ENCODE measurements at regions not wholly inside any gene's neighbourhood (a gene's known extent, or its start where the extent isn't known, plus 50 kb on each side); places are given as distances from the start of the nearest gene placed in this dataset.

GRCh38 chr2:235347691-235348090 lies 146.2 kb upstream of the AGAP1 start:
- Mint-ChIP-seq H3K9me3 (no peaks in the 10 kb centered on the region), H3K27ac (no peak overlapping the region), H3K4me1 (ENCODE audit: low read depth) (no peaks in the 10 kb centered on the region), H3K36me3 (no peaks in the 10 kb centered on the region), H3K4me3 (no peak overlapping the region), H3K27me3 (peaks cover 23% of the 10 kb centered on the region)
- intact Hi-C loops (cut with micrococcal nuclease) = no loop called here
- ChIA-PET POLR2A (no interaction called here), CTCF (no interaction called here)
- no peak for DNase-seq

- Mint-ChIP-seq H3K4me1 (ENCODE audit: low read depth) (no peaks in the 10 kb centered on the region), H3K27me3 (peaks cover 23% of the 10 kb centered on the region), H3K4me3 (no peak overlapping the region), H3K9me3 (no peaks in the 10 kb centered on the region), H3K36me3 (no peaks in the 10 kb centered on the region), H3K27ac (no peak overlapping the region)
- DNase-seq = no peak
- ChIA-PET POLR2A (no interaction called here), CTCF (no interaction called here)
- intact Hi-C loops (cut with micrococcal nuclease) = no loop called here
These were observed 145.5 kb upstream of the AGAP1 start for GRCh38 chr2:235348329-235348728.

GRCh38 chr2:235350234-235350633 lies 143.6 kb upstream of the AGAP1 start:
- H3K36me3 Mint-ChIP-seq = no peaks in the 10 kb centered on the region
- no peak overlapping the region for H3K27ac Mint-ChIP-seq
- ChIA-PET POLR2A (no interaction called here), CTCF (no interaction called here)
- H3K9me3 Mint-ChIP-seq = no peaks in the 10 kb centered on the region
- DNase-seq = no peak
- intact Hi-C loops (cut with micrococcal nuclease) = no loop called here
- H3K4me3 Mint-ChIP-seq = no peak overlapping the region
- peaks cover 25% of the 10 kb centered on the region for H3K27me3 Mint-ChIP-seq
- no peaks in the 10 kb centered on the region for H3K4me1 Mint-ChIP-seq (ENCODE audit: low read depth)

- H3K9me3 Mint-ChIP-seq = no peaks in the 10 kb centered on the region
- DNase-seq = no peak
- H3K36me3 Mint-ChIP-seq = no peaks in the 10 kb centered on the region
- H3K4me1 Mint-ChIP-seq (ENCODE audit: low read depth) = no peaks in the 10 kb centered on the region
- no peak overlapping the region for H3K4me3 Mint-ChIP-seq
- H3K27ac Mint-ChIP-seq = no peak overlapping the region
- intact Hi-C loops (cut with micrococcal nuclease) = no loop called here
- ChIA-PET CTCF (no interaction called here), POLR2A (no interaction called here)
- peaks cover 19% of the 10 kb centered on the region for H3K27me3 Mint-ChIP-seq
These were observed 141.3 kb upstream of the AGAP1 start for GRCh38 chr2:235352541-235352940.

GRCh38 chr2:235357881-235358280 lies 136.0 kb upstream of the AGAP1 start:
- H3K4me1 Mint-ChIP-seq (ENCODE audit: low read depth) = no peaks in the 10 kb centered on the region
- ChIA-PET CTCF (no interaction called here), POLR2A (no interaction called here)
- H3K36me3 Mint-ChIP-seq = no peaks in the 10 kb centered on the region
- H3K9me3 Mint-ChIP-seq = no peaks in the 10 kb centered on the region
- intact Hi-C loops (cut with micrococcal nuclease) = no loop called here
- H3K4me3 Mint-ChIP-seq = no peak overlapping the region
- DNase-seq = no peak
- H3K27ac Mint-ChIP-seq = no peak overlapping the region
- peaks cover 2% of the 10 kb centered on the region for H3K27me3 Mint-ChIP-seq

- Mint-ChIP-seq H3K4me1 (ENCODE audit: low read depth) (no peaks in the 10 kb centered on the region), H3K27ac (no peak overlapping the region), H3K27me3 (peaks cover 3% of the 10 kb centered on the region), H3K9me3 (no peaks in the 10 kb centered on the region), H3K36me3 (no peaks in the 10 kb centered on the region), H3K4me3 (no peak overlapping the region)
- CTCF ChIA-PET = no interaction called here
- POLR2A ChIA-PET = no interaction called here
- no peak for DNase-seq
- intact Hi-C loops (cut with micrococcal nuclease) = no loop called here
These were observed 134.8 kb upstream of the AGAP1 start for GRCh38 chr2:235358981-235359471.

GRCh38 chr2:235360446-235360845 lies 133.4 kb upstream of the AGAP1 start:
- no peak overlapping the region for H3K4me3 Mint-ChIP-seq
- H3K36me3 Mint-ChIP-seq = no peaks in the 10 kb centered on the region
- intact Hi-C loops (cut with micrococcal nuclease) = no loop called here
- ChIA-PET CTCF (no interaction called here), POLR2A (no interaction called here)
- H3K4me1 Mint-ChIP-seq (ENCODE audit: low read depth) = no peaks in the 10 kb centered on the region
- peaks cover 5% of the 10 kb centered on the region for H3K27me3 Mint-ChIP-seq
- no peaks in the 10 kb centered on the region for H3K9me3 Mint-ChIP-seq
- H3K27ac Mint-ChIP-seq = no peak overlapping the region
- no peak for DNase-seq

GRCh38 chr2:235365743-235366142 lies 128.1 kb upstream of the AGAP1 start:
- ChIA-PET POLR2A (no interaction called here), CTCF (no interaction called here)
- no peak for DNase-seq
- Mint-ChIP-seq H3K36me3 (no peaks in the 10 kb centered on the region), H3K4me3 (no peak overlapping the region), H3K9me3 (no peaks in the 10 kb centered on the region), H3K27ac (no peak overlapping the region), H3K4me1 (ENCODE audit: low read depth) (no peaks in the 10 kb centered on the region), H3K27me3 (peaks cover 9% of the 10 kb centered on the region)
- intact Hi-C loops (cut with micrococcal nuclease) = no loop called here

GRCh38 chr2:235366390-235366789 lies 127.5 kb upstream of the AGAP1 start:
- POLR2A ChIA-PET = no interaction called here
- intact Hi-C loops (cut with micrococcal nuclease) = no loop called here
- no peaks in the 10 kb centered on the region for H3K36me3 Mint-ChIP-seq
- H3K4me1 Mint-ChIP-seq (ENCODE audit: low read depth) = no peaks in the 10 kb centered on the region
- CTCF ChIA-PET = no interaction called here
- H3K27me3 Mint-ChIP-seq = peaks cover 9% of the 10 kb centered on the region
- H3K4me3 Mint-ChIP-seq = no peak overlapping the region
- H3K27ac Mint-ChIP-seq = no peak overlapping the region
- no peaks in the 10 kb centered on the region for H3K9me3 Mint-ChIP-seq
- no peak for DNase-seq

- intact Hi-C loops (cut with micrococcal nuclease) = no loop called here
- Mint-ChIP-seq H3K27ac (no peak overlapping the region), H3K27me3 (peaks cover 9% of the 10 kb centered on the region), H3K4me1 (ENCODE audit: low read depth) (no peaks in the 10 kb centered on the region), H3K4me3 (no peak overlapping the region), H3K9me3 (no peaks in the 10 kb centered on the region), H3K36me3 (no peaks in the 10 kb centered on the region)
- no peak for DNase-seq
- CTCF ChIA-PET = no interaction called here
- POLR2A ChIA-PET = no interaction called here
These were observed 127.0 kb upstream of the AGAP1 start for GRCh38 chr2:235366807-235367206.

- Mint-ChIP-seq H3K9me3 (no peaks in the 10 kb centered on the region), H3K36me3 (no peaks in the 10 kb centered on the region), H3K4me1 (ENCODE audit: low read depth) (no peaks in the 10 kb centered on the region), H3K4me3 (no peak overlapping the region), H3K27me3 (peaks cover 8% of the 10 kb centered on the region), H3K27ac (no peak overlapping the region)
- intact Hi-C loops (cut with micrococcal nuclease) = no loop called here
- no peak for DNase-seq
- ChIA-PET CTCF (no interaction called here), POLR2A (no interaction called here)
These were observed 122.8 kb upstream of the AGAP1 start for GRCh38 chr2:235371018-235371417.

- intact Hi-C loops (cut with micrococcal nuclease) = no loop called here
- Mint-ChIP-seq H3K9me3 (no peaks in the 10 kb centered on the region), H3K4me3 (no peak overlapping the region), H3K27me3 (peaks cover 5% of the 10 kb centered on the region), H3K27ac (no peak overlapping the region), H3K36me3 (no peaks in the 10 kb centered on the region), H3K4me1 (ENCODE audit: low read depth) (no peaks in the 10 kb centered on the region)
- no peak for DNase-seq
- ChIA-PET POLR2A (no interaction called here), CTCF (interaction anchor here (0.6 kb wide), 1 partner anchor 289 kb away, joined by 4 read pairs; no protein-coding TSS in a partner anchor)
These were observed 120.7 kb upstream of the AGAP1 start for GRCh38 chr2:235373171-235373570.

- intact Hi-C loops (cut with micrococcal nuclease) = no loop called here
- ChIA-PET POLR2A (no interaction called here), CTCF (no interaction called here)
- no peak for DNase-seq
- Mint-ChIP-seq H3K27ac (no peak overlapping the region), H3K4me1 (ENCODE audit: low read depth) (no peaks in the 10 kb centered on the region), H3K9me3 (no peaks in the 10 kb centered on the region), H3K27me3 (peaks cover 8% of the 10 kb centered on the region), H3K36me3 (no peaks in the 10 kb centered on the region), H3K4me3 (no peak overlapping the region)
These were observed 116.7 kb upstream of the AGAP1 start for GRCh38 chr2:235377176-235377575.

- no peak overlapping the region for H3K4me3 Mint-ChIP-seq
- POLR2A ChIA-PET = no interaction called here
- no peaks in the 10 kb centered on the region for H3K9me3 Mint-ChIP-seq
- intact Hi-C loops (cut with micrococcal nuclease) = no loop called here
- CTCF ChIA-PET = no interaction called here
- H3K36me3 Mint-ChIP-seq = no peaks in the 10 kb centered on the region
- no peak overlapping the region for H3K27ac Mint-ChIP-seq
- DNase-seq = no peak
- H3K4me1 Mint-ChIP-seq (ENCODE audit: low read depth) = no peaks in the 10 kb centered on the region
- peaks cover 8% of the 10 kb centered on the region for H3K27me3 Mint-ChIP-seq
These were observed 115.6 kb upstream of the AGAP1 start for GRCh38 chr2:235378246-235378645.

All from activated CD4-positive, alpha-beta memory T cell treated with anti-CD3 and anti-CD28 coated beads for 36 hours (primary cell).